ENCODE measurements at regions not wholly inside any gene's neighbourhood (a gene's known extent, or its start where the extent isn't known, plus 50 kb on each side); places are given as distances from the start of the nearest gene placed in this dataset.

- Histone ChIP-seq H3K9me3 (ENCODE audit: control insufficient read depth in 2 of 2, insufficient read depth in 1 of 2, low read length in 1 of 2) (peaks cover 0 to 9% of the 10 kb centered on the region in 2 donors), H3K4me3 (ENCODE audit: low read length in 2 of 2) (no peak overlapping the region), H3K36me3 (ENCODE audit: control insufficient read depth in 2 of 2, insufficient read depth in 2 of 2, low read length in 1 of 2) (no peaks in the 10 kb centered on the region), H3K27me3 (ENCODE audit: control insufficient read depth in 2 of 2, insufficient read depth in 1 of 2, low read length in 1 of 2) (no peaks in the 10 kb centered on the region), H3K27ac (ENCODE audit: low read depth in 1 of 2, low read length in 1 of 2) (no peak overlapping the region), H3K4me1 (ENCODE audit: control insufficient read depth in 2 of 2, insufficient read depth in 2 of 2, low read length in 2 of 2) (no peaks in the 10 kb centered on the region)
- 77% methylated on average over 1 of the region's 1 CpG for WGBS
- no peak for DNase-seq (ENCODE audit: low read depth in 6 of 9, low spot score in 9 of 9)
Measured at GRCh38 chr3:26960382-26960781, 337.8 kb downstream of the LRRC3B start.

- no peaks in the 10 kb centered on the region for H3K27me3 ChIP-seq (ENCODE audit: control insufficient read depth in 2 of 2, insufficient read depth in 1 of 2, low read length in 1 of 2)
- peaks cover 0 to 9% of the 10 kb centered on the region in 2 donors for H3K9me3 ChIP-seq (ENCODE audit: control insufficient read depth in 2 of 2, insufficient read depth in 1 of 2, low read length in 1 of 2)
- no peaks in the 10 kb centered on the region for H3K36me3 ChIP-seq (ENCODE audit: control insufficient read depth in 2 of 2, insufficient read depth in 2 of 2, low read length in 1 of 2)
- peak overlapping the region in 1 of 2 donors; percentile 38 for H3K27ac ChIP-seq (ENCODE audit: low read depth in 1 of 2, low read length in 1 of 2)
- peak in 2 of 9 donors; percentile 5 to 25 for DNase-seq (ENCODE audit: low read depth in 6 of 9, low spot score in 9 of 9)
- H3K4me1 ChIP-seq (ENCODE audit: control insufficient read depth in 2 of 2, insufficient read depth in 2 of 2, low read length in 2 of 2), result no peaks in the 10 kb centered on the region
- H3K4me3 ChIP-seq (ENCODE audit: low read length in 2 of 2), result no peak overlapping the region
- WGBS, result 91% methylated on average over 6 of the region's 6 CpGs
Measured at GRCh38 chr3:26962492-26963360, 340.2 kb downstream of the LRRC3B start.

GRCh38 chr3:26963361-26963743, 340.8 kb downstream of the LRRC3B start:
- H3K9me3 ChIP-seq (ENCODE audit: control insufficient read depth in 2 of 2, insufficient read depth in 1 of 2, low read length in 1 of 2), result peaks cover 0 to 9% of the 10 kb centered on the region in 2 donors
- H3K27me3 ChIP-seq (ENCODE audit: control insufficient read depth in 2 of 2, insufficient read depth in 1 of 2, low read length in 1 of 2), result no peaks in the 10 kb centered on the region
- H3K27ac ChIP-seq (ENCODE audit: low read depth in 1 of 2, low read length in 1 of 2), result peak overlapping the region in 1 of 2 donors; percentile 33
- no peaks in the 10 kb centered on the region for H3K36me3 ChIP-seq (ENCODE audit: control insufficient read depth in 2 of 2, insufficient read depth in 2 of 2, low read length in 1 of 2)
- no peak overlapping the region for H3K4me3 ChIP-seq (ENCODE audit: low read length in 2 of 2)
- 95% methylated on average over 5 of the region's 5 CpGs for WGBS
- no peaks in the 10 kb centered on the region for H3K4me1 ChIP-seq (ENCODE audit: control insufficient read depth in 2 of 2, insufficient read depth in 2 of 2, low read length in 2 of 2)
- no peak for DNase-seq (ENCODE audit: low read depth in 6 of 9, low spot score in 9 of 9)

- H3K9me3 ChIP-seq (ENCODE audit: control insufficient read depth in 2 of 2, insufficient read depth in 1 of 2, low read length in 1 of 2), result peaks cover 0 to 3% of the 10 kb centered on the region in 2 donors
- DNase-seq (ENCODE audit: low read depth in 6 of 9, low spot score in 9 of 9), result no peak
Measured at GRCh38 chr3:26964313-26964712, 341.7 kb downstream of the LRRC3B start.

GRCh38 chr3:26964836-26965235, 342.3 kb downstream of the LRRC3B start:
- Histone ChIP-seq H3K4me1 (ENCODE audit: control insufficient read depth in 2 of 2, insufficient read depth in 2 of 2, low read length in 2 of 2) (no peaks in the 10 kb centered on the region), H3K36me3 (ENCODE audit: control insufficient read depth in 2 of 2, insufficient read depth in 2 of 2, low read length in 1 of 2) (no peaks in the 10 kb centered on the region), H3K27ac (ENCODE audit: low read depth in 1 of 2, low read length in 1 of 2) (no peak overlapping the region), H3K4me3 (ENCODE audit: low read length in 2 of 2) (no peak overlapping the region), H3K9me3 (ENCODE audit: control insufficient read depth in 2 of 2, insufficient read depth in 1 of 2, low read length in 1 of 2) (no peaks in the 10 kb centered on the region), H3K27me3 (ENCODE audit: control insufficient read depth in 2 of 2, insufficient read depth in 1 of 2, low read length in 1 of 2) (no peaks in the 10 kb centered on the region)
- DNase-seq (ENCODE audit: low read depth in 6 of 9, low spot score in 9 of 9), result no peak
- WGBS, result 92% methylated on average over 2 of the region's 2 CpGs

More at GRCh38 chr3:26964313-26964712, 341.7 kb downstream of the LRRC3B start:
- Histone ChIP-seq H3K27ac (ENCODE audit: low read depth in 1 of 2, low read length in 1 of 2) (no peak overlapping the region), H3K4me1 (ENCODE audit: control insufficient read depth in 2 of 2, insufficient read depth in 2 of 2, low read length in 2 of 2) (no peaks in the 10 kb centered on the region), H3K27me3 (ENCODE audit: control insufficient read depth in 2 of 2, insufficient read depth in 1 of 2, low read length in 1 of 2) (no peaks in the 10 kb centered on the region), H3K36me3 (ENCODE audit: control insufficient read depth in 2 of 2, insufficient read depth in 2 of 2, low read length in 1 of 2) (no peaks in the 10 kb centered on the region), H3K4me3 (ENCODE audit: low read length in 2 of 2) (no peak overlapping the region)

GRCh38 chr3:26967501-26967900, 344.9 kb downstream of the LRRC3B start:
- no peak overlapping the region for H3K4me3 ChIP-seq (ENCODE audit: low read length in 2 of 2)
- H3K36me3 ChIP-seq (ENCODE audit: control insufficient read depth in 2 of 2, insufficient read depth in 2 of 2, low read length in 1 of 2), result no peaks in the 10 kb centered on the region
- DNase-seq (ENCODE audit: low read depth in 6 of 9, low spot score in 9 of 9), result no peak
- no peaks in the 10 kb centered on the region for H3K27me3 ChIP-seq (ENCODE audit: control insufficient read depth in 2 of 2, insufficient read depth in 1 of 2, low read length in 1 of 2)
- H3K27ac ChIP-seq (ENCODE audit: low read depth in 1 of 2, low read length in 1 of 2), result no peak overlapping the region
- no peaks in the 10 kb centered on the region for H3K9me3 ChIP-seq (ENCODE audit: control insufficient read depth in 2 of 2, insufficient read depth in 1 of 2, low read length in 1 of 2)
- 86% methylated on average over 1 of the region's 1 CpG for WGBS
- no peaks in the 10 kb centered on the region for H3K4me1 ChIP-seq (ENCODE audit: control insufficient read depth in 2 of 2, insufficient read depth in 2 of 2, low read length in 2 of 2)

- Histone ChIP-seq H3K27ac (ENCODE audit: low read depth in 1 of 2, low read length in 1 of 2) (no peak overlapping the region), H3K27me3 (ENCODE audit: control insufficient read depth in 2 of 2, insufficient read depth in 1 of 2, low read length in 1 of 2) (no peaks in the 10 kb centered on the region), H3K9me3 (ENCODE audit: control insufficient read depth in 2 of 2, insufficient read depth in 1 of 2, low read length in 1 of 2) (no peaks in the 10 kb centered on the region), H3K4me1 (ENCODE audit: control insufficient read depth in 2 of 2, insufficient read depth in 2 of 2, low read length in 2 of 2) (no peaks in the 10 kb centered on the region), H3K4me3 (ENCODE audit: low read length in 2 of 2) (no peak overlapping the region), H3K36me3 (ENCODE audit: control insufficient read depth in 2 of 2, insufficient read depth in 2 of 2, low read length in 1 of 2) (no peaks in the 10 kb centered on the region)
- 69% methylated on average over 4 of the region's 4 CpGs for WGBS
- DNase-seq (ENCODE audit: low read depth in 6 of 9, low spot score in 9 of 9), result no peak
Measured at GRCh38 chr3:26984416-26985390, 362.1 kb downstream of the LRRC3B start.

GRCh38 chr3:26989037-26989436, 366.5 kb downstream of the LRRC3B start:
- Histone ChIP-seq H3K4me3 (ENCODE audit: low read length in 2 of 2) (no peak overlapping the region), H3K4me1 (ENCODE audit: control insufficient read depth in 2 of 2, insufficient read depth in 2 of 2, low read length in 2 of 2) (no peaks in the 10 kb centered on the region), H3K36me3 (ENCODE audit: control insufficient read depth in 2 of 2, insufficient read depth in 2 of 2, low read length in 1 of 2) (no peaks in the 10 kb centered on the region), H3K27ac (ENCODE audit: low read depth in 1 of 2, low read length in 1 of 2) (no peak overlapping the region), H3K9me3 (ENCODE audit: control insufficient read depth in 2 of 2, insufficient read depth in 1 of 2, low read length in 1 of 2) (no peaks in the 10 kb centered on the region), H3K27me3 (ENCODE audit: control insufficient read depth in 2 of 2, insufficient read depth in 1 of 2, low read length in 1 of 2) (no peaks in the 10 kb centered on the region)
- no peak for DNase-seq (ENCODE audit: low read depth in 6 of 9, low spot score in 9 of 9)
- 60% methylated on average over 1 of the region's 1 CpG for WGBS

- no peaks in the 10 kb centered on the region for H3K9me3 ChIP-seq (ENCODE audit: control insufficient read depth in 2 of 2, insufficient read depth in 1 of 2, low read length in 1 of 2)
- no peak for DNase-seq (ENCODE audit: low read depth in 6 of 9, low spot score in 9 of 9)
- H3K36me3 ChIP-seq (ENCODE audit: control insufficient read depth in 2 of 2, insufficient read depth in 2 of 2, low read length in 1 of 2), result no peaks in the 10 kb centered on the region
- H3K27ac ChIP-seq (ENCODE audit: low read depth in 1 of 2, low read length in 1 of 2), result no peak overlapping the region
- no peaks in the 10 kb centered on the region for H3K27me3 ChIP-seq (ENCODE audit: control insufficient read depth in 2 of 2, insufficient read depth in 1 of 2, low read length in 1 of 2)
- H3K4me1 ChIP-seq (ENCODE audit: control insufficient read depth in 2 of 2, insufficient read depth in 2 of 2, low read length in 2 of 2), result no peaks in the 10 kb centered on the region
- WGBS, result 95% methylated on average over 1 of the region's 1 CpG
- no peak overlapping the region for H3K4me3 ChIP-seq (ENCODE audit: low read length in 2 of 2)
Measured at GRCh38 chr3:26997226-26997625, 372.0 kb downstream of the NEK10 start.
